Loucy (cell line): ENCODE measurements at regions not wholly inside any gene's neighbourhood (a gene's known extent, or its start where the extent isn't known, plus 50 kb on each side); places are given as distances from the start of the nearest gene placed in this dataset.

Experiments
- H2AFZ ChIP-seq: fragments of 200-600 bp; sonication (generic); 2 replicates; pipeline ENCODE4 v1.6.0; 2016; ENCODE audit warnings: antibody characterized with exemption, mild to moderate bottlenecking, low read length, moderate library complexity
- H3F3A ChIP-seq: fragments of 200-600 bp; 2 replicates; pipeline ENCODE4 v1.6.0; 2016; ENCODE audit warnings: antibody characterized with exemption, low read depth, mild to moderate bottlenecking
- H3K27me3 ChIP-seq: fragments of 200-600 bp; sonication (generic); 2 replicates; pipeline ENCODE4 v1.6.1; 2014; ENCODE audit warnings: low read length, mild to moderate bottlenecking; ENCODE audit not compliant: insufficient read depth, poor library complexity, severe bottlenecking
- H3K36me3 ChIP-seq: fragments of 200-600 bp; sonication (generic); 2 replicates; pipeline ENCODE4 v1.6.1; 2016; ENCODE audit warnings: low read length; ENCODE audit not compliant: insufficient read depth
- H3K4me1 ChIP-seq: fragments of 200-600 bp; sonication (generic); 2 replicates; pipeline ENCODE4 v1.5.1; 2014; ENCODE audit warnings: low read length, mild to moderate bottlenecking; ENCODE audit not compliant: insufficient read depth, poor library complexity, severe bottlenecking
- H3K4me2 ChIP-seq: fragments of 200-600 bp; sonication (generic); 2 replicates; pipeline ENCODE4 v1.6.0; 2014; ENCODE audit warnings: antibody characterized with exemption, low read length, low read depth, mild to moderate bottlenecking; ENCODE audit not compliant: poor library complexity, severe bottlenecking
- H3K4me3 ChIP-seq: fragments of 200-600 bp; sonication (generic); 2 replicates; pipeline ENCODE4 v1.5.1; 2014; ENCODE audit warnings: low read length, mild to moderate bottlenecking, mixed read lengths; ENCODE audit not compliant: poor library complexity, severe bottlenecking
- H3K79me2 ChIP-seq: fragments of 200-600 bp; sonication (generic); 2 replicates; pipeline ENCODE4 v1.6.1; 2014; ENCODE audit warnings: low read length; ENCODE audit not compliant: insufficient read depth
- H3K9ac ChIP-seq: fragments of 200-600 bp; sonication (generic); 2 replicates; pipeline ENCODE4 v1.6.0; 2014; ENCODE audit warnings: mild to moderate bottlenecking, low read depth, low read length, moderate library complexity; ENCODE audit not compliant: poor library complexity, severe bottlenecking
- H3K9me2 ChIP-seq: fragments of 200-600 bp; sonication (generic); replicated peaks from 2 replicates; pipeline ENCODE4 v1.6.1; 2016; ENCODE audit warnings: low read depth, low read length, mixed read lengths
- H3K9me3 ChIP-seq: fragments of 200-600 bp; sonication (generic); 2 replicates; pipeline ENCODE4 v1.6.1; 2014; ENCODE audit warnings: mild to moderate bottlenecking, antibody characterized with exemption, low read length, low read depth; ENCODE audit not compliant: insufficient read depth
- H4K20me1 ChIP-seq: fragments of 200-600 bp; sonication (generic); 2 replicates; pipeline ENCODE4 v1.6.0; 2014; ENCODE audit warnings: antibody characterized with exemption, low read length, mild to moderate bottlenecking; ENCODE audit not compliant: insufficient read depth, poor library complexity, severe bottlenecking
- EZH2phosphoT487 ChIP-seq: fragments of 200-600 bp; IDR thresholded peaks from 2 replicates; pipeline ENCODE4 v1.6.1; 2018; ENCODE audit warnings: antibody characterized with exemption, mild to moderate bottlenecking, moderate library complexity, borderline replicate concordance
- TF ChIP-seq, protein P1 (sequence below): fragments of 200-600 bp; sonication (generic); conservative IDR thresholded peaks from 2 replicates; pipeline ENCODE4 v1.5.1; 2014; ENCODE audit warnings: mild to moderate bottlenecking, antibody characterized with exemption, low read length

DNA sequence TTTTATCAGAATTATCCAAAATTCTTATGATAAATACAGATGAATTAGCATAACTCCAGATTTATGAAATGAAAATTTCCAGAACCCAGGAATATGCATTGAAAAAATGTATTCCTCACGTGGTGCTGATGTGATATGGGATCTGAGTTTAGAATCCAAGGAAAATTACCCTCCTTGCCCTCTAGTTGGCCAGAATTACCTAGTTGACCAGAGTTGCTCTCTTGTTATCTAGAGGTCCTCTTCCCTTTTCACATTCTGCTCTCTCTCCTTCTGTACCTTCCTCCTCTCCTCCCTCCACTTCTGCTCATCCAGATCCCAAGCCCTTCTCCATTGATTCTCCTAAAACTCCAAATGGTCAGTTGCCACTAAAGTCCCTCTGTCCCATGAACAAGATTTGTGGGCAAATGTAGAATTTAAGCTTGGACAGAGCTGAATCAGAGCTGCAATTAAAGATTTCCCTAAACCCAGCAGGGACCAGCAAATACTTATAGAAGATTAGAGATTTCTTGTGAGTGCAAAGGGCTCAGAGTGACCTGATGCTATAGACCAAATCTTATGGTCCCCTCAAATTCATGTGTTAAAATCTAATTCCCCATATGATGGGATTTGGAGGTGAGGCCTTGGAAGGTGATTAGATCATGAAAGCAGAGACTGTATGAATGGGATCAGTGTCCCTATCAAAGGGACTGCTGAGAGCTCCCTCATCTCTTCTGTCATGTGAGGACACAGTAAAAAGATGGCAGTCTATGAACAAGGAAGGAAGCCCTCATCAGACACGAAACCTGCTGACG lies 103.2 kb upstream of the IGLL5 start:
- H3K27me3 ChIP-seq = no peaks in the 10 kb centered on the region
- no peaks in the 10 kb centered on the region for H3K79me2 ChIP-seq
- H4K20me1 ChIP-seq = no peaks in the 10 kb centered on the region
- H3F3A ChIP-seq = no peaks in the 10 kb centered on the region
- H3K4me3 ChIP-seq = no peak overlapping the region
- H3K9me2 ChIP-seq = no peaks in the 10 kb centered on the region
- TF ChIP-seq, protein P1, sequence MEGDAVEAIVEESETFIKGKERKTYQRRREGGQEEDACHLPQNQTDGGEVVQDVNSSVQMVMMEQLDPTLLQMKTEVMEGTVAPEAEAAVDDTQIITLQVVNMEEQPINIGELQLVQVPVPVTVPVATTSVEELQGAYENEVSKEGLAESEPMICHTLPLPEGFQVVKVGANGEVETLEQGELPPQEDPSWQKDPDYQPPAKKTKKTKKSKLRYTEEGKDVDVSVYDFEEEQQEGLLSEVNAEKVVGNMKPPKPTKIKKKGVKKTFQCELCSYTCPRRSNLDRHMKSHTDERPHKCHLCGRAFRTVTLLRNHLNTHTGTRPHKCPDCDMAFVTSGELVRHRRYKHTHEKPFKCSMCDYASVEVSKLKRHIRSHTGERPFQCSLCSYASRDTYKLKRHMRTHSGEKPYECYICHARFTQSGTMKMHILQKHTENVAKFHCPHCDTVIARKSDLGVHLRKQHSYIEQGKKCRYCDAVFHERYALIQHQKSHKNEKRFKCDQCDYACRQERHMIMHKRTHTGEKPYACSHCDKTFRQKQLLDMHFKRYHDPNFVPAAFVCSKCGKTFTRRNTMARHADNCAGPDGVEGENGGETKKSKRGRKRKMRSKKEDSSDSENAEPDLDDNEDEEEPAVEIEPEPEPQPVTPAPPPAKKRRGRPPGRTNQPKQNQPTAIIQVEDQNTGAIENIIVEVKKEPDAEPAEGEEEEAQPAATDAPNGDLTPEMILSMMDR = no peak
- no peak for TF ChIP-seq EZH2phosphoT487
- H2AFZ ChIP-seq = no peak overlapping the region
- H3K9ac ChIP-seq = no peak overlapping the region
- H3K4me2 ChIP-seq = no peak overlapping the region
- H3K9me3 ChIP-seq = no peaks in the 10 kb centered on the region
- H3K36me3 ChIP-seq = no peaks in the 10 kb centered on the region
- no peaks in the 10 kb centered on the region for H3K4me1 ChIP-seq

DNA sequence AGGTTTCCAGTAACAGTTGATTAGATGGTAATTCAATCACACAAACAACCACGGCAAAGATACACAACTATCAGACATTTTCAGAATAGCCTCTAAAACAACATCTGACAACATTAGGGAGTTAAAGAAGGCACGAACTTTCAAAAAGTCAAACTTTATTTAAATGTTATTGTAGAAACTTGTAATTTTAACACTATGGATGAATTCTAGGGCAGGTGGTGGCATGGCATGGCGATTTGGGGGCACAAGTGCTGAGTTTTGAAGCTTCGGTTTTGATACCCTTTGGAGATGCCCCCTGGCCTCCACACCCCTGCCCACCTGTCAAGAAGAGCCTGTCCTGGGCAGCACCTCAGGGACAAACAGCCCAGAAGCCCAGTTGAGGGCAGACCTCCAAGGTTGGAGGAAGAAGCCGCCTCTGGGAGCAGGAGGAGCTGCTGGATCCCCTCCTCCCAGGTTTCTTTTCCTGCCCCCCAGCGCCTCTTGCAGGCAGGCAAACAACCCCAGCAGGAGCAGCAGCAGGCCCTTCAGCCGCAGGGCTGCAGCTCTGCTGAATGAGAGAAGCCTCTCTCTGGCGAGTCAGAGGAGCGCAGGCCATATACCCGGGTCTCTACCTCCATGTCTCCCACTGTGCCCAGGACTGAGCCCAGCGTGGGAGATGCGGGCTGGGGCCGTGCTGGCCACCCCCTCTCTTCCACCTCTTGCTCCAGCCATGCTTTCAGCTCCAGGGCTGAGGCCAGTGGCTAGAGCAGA lies 102.1 kb upstream of the IGLL5 start:
- no peak overlapping the region for H3K9ac ChIP-seq
- no peaks in the 10 kb centered on the region for H3K36me3 ChIP-seq
- H4K20me1 ChIP-seq = no peaks in the 10 kb centered on the region
- TF ChIP-seq EZH2phosphoT487 = no peak
- TF ChIP-seq, protein P1 = no peak
- no peaks in the 10 kb centered on the region for H3K27me3 ChIP-seq
- H3K79me2 ChIP-seq = no peaks in the 10 kb centered on the region
- no peak overlapping the region for H3K4me3 ChIP-seq
- no peak overlapping the region for H3K4me2 ChIP-seq
- no peaks in the 10 kb centered on the region for H3F3A ChIP-seq
- H3K9me2 ChIP-seq = no peaks in the 10 kb centered on the region
- no peaks in the 10 kb centered on the region for H3K4me1 ChIP-seq
- no peak overlapping the region for H2AFZ ChIP-seq
- no peaks in the 10 kb centered on the region for H3K9me3 ChIP-seq

DNA sequence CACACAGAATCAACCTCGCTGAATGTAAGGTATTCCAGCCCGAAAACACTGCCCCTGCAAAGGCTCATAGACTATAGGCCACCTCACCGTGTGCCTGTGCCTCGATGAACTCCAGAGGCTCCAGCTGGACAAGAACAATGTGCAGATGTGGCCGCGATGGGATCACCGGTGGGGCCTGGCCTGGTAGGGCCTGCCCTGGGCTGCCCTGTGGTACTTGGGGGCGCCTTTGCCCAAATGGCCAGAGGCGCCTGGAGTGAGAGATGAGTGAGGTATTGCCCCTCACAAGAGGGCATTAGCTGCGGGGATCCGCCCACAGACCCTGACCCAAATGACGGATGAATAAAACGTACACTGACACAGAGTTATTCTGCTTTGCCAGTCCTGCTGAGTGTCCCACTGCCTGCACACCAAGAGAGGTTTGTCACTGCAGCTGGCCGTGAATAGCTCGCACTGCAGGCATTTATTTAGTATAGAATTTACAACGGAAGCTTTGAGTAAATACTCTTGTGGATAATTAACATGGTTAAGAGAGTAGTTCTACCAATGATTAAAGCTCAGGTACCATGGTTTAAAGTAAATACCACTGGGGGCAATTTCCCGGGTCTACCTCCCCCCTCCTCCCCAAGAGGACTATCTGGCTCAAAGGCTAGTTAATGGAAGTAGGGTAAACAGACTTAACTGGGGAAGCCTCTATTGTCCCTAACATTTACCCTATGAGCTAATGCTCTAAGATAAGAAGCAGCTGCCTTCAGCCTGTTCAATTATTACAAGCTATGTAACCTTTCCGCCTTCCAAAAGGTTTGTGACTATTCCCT lies 101.1 kb upstream of the IGLL5 start:
- Histone ChIP-seq H3K9me2 (no peaks in the 10 kb centered on the region), H3K4me2 (no peak overlapping the region), H4K20me1 (no peaks in the 10 kb centered on the region), H3F3A (no peaks in the 10 kb centered on the region), H3K4me3 (no peak overlapping the region), H2AFZ (no peak overlapping the region), H3K9ac (no peak overlapping the region), H3K4me1 (no peaks in the 10 kb centered on the region), H3K36me3 (no peaks in the 10 kb centered on the region), H3K27me3 (no peaks in the 10 kb centered on the region), H3K79me2 (no peaks in the 10 kb centered on the region), H3K9me3 (no peaks in the 10 kb centered on the region)
- TF ChIP-seq, protein P1 = no peak
- TF ChIP-seq EZH2phosphoT487 = no peak
